PC-9 (cell line): ENCODE measurements at regions not wholly inside any gene's neighbourhood (a gene's known extent, or its start where the extent isn't known, plus 50 kb on each side); places are given as distances from the start of the nearest gene placed in this dataset.
A peak's percentile ranks its signal among the peaks of the same experiment; 100 is the strongest.

Experiments used
- BruUV-seq: library from RNA; stranded (reverse); fragments of 400-500 nt; replicated peaks from 2 replicates; lab custom pipeline; 2021; lab: Mats Ljungman, UMichigan
- CTCF ChIA-PET: fragments of 300-600 bp; sonication (Branson Sonifier 250); formaldehyde crosslinking; loops from one replicate; lab custom pipeline; 2022; ENCODE audit warnings: antibody characterized with exemption; lab: Charles Lee
- POLR2A ChIA-PET: fragments of 300-600 bp; sonication (Branson Sonifier 250); formaldehyde crosslinking; loops from one replicate; lab custom pipeline; 2022; ENCODE audit warnings: antibody characterized with exemption; ENCODE audit not compliant: unreplicated experiment; lab: Charles Lee
- DNase-seq, 2 experiments: peaks; one replicate each; pipeline versions ENCODE4 v3.0.0 to v3.0.0-alpha.2; 2015 to 2022; ENCODE audit warnings: mixed read lengths in 1 of 2
- H2AFZ ChIP-seq: fragments of 200-600 bp; sonication (generic); 2 replicates; pipeline ENCODE4 v1.8.1; 2017; ENCODE audit warnings: antibody characterized with exemption
- H3F3A ChIP-seq: fragments of 200-600 bp; sonication (generic); 2 replicates; pipeline ENCODE4 v1.8.1; 2017; ENCODE audit warnings: antibody characterized with exemption, mild to moderate bottlenecking, low read depth; ENCODE audit not compliant: insufficient read depth
- H3K27ac ChIP-seq: fragments of 200-600 bp; sonication (generic); 2 replicates; pipeline ENCODE4 v1.6.1; 2016; ENCODE audit warnings: mixed run types
- H3K27me3 ChIP-seq: fragments of 200-600 bp; sonication (generic); 2 replicates; pipeline ENCODE4 v1.6.1; 2016; ENCODE audit warnings: low read depth, mixed run types; ENCODE audit not compliant: insufficient read depth
- H3K36me3 ChIP-seq: fragments of 200-600 bp; sonication (generic); 2 replicates; pipeline ENCODE4 v1.6.1; 2016; ENCODE audit warnings: low read depth, mixed run types
- H3K4me1 ChIP-seq: fragments of 200-600 bp; sonication (generic); replicated peaks from 2 replicates; pipeline ENCODE4 v1.6.1; 2016; ENCODE audit warnings: mixed run types; ENCODE audit not compliant: insufficient read depth
- H3K4me2 ChIP-seq: fragments of 200-600 bp; sonication (generic); 2 replicates; pipeline ENCODE4 v1.6.1; 2017; ENCODE audit warnings: mixed run types
- H3K4me3 ChIP-seq: fragments of 200-600 bp; sonication (generic); 2 replicates; pipeline ENCODE4 v1.6.1; 2016; ENCODE audit warnings: mixed run types
- H3K79me2 ChIP-seq: fragments of 200-600 bp; sonication (generic); 2 replicates; pipeline ENCODE4 v1.6.1; 2017; ENCODE audit warnings: low read depth, mixed run types
- H3K9me2 ChIP-seq: fragments of 200-600 bp; sonication (generic); 2 replicates; pipeline ENCODE4 v1.8.1; 2017; ENCODE audit warnings: mild to moderate bottlenecking; ENCODE audit not compliant: insufficient read depth
- H3K9me3 ChIP-seq: fragments of 200-600 bp; sonication (generic); 2 replicates; pipeline ENCODE4 v1.8.1; 2016; ENCODE audit warnings: low read depth; ENCODE audit not compliant: insufficient read depth
- H4K20me1 ChIP-seq: fragments of 200-600 bp; sonication (generic); 2 replicates; pipeline ENCODE4 v1.8.1; 2017; ENCODE audit not compliant: insufficient read depth
- CTCF ChIP-seq: fragments of 200-600 bp; sonication (generic); conservative IDR thresholded peaks from 2 replicates; pipeline ENCODE4 v1.6.1; 2017; ENCODE audit warnings: mixed run types, antibody characterized with exemption, mild to moderate bottlenecking, moderate library complexity
- EZH2 ChIP-seq: fragments of 200-600 bp; sonication (generic); IDR thresholded peaks from 2 replicates; pipeline ENCODE4 v1.8.0; 2017; ENCODE audit warnings: antibody characterized with exemption, low read depth
- intact Hi-C: fragments of 100-400 bp; cut with micrococcal nuclease; formaldehyde crosslinking; loops from one replicate; pipeline ENCODE4 v1.10.0; 2022; ENCODE audit not compliant: unreplicated experiment

- Histone ChIP-seq H3K9me3 (no peaks in the 10 kb centered on the region), H3K4me1 (no peaks in the 10 kb centered on the region), H3F3A (no peaks in the 10 kb centered on the region), H3K27me3 (no peaks in the 10 kb centered on the region), H3K4me3 (no peak overlapping the region), H4K20me1 (no peaks in the 10 kb centered on the region), H3K79me2 (no peaks in the 10 kb centered on the region), H3K4me2 (no peak overlapping the region), H3K27ac (no peak overlapping the region), H3K9me2 (no peaks in the 10 kb centered on the region), H3K36me3 (no peaks in the 10 kb centered on the region), H2AFZ (0 out of 2 replicates have a peak overlapping the region, but pooled peaks have one; percentile 39)
- TF ChIP-seq EZH2 (no peak), CTCF (no peak)
- DNase-seq, result no peak
- CTCF ChIA-PET, result no interaction called here
- intact Hi-C loops, result no loop called here
- no TSS peak for BruUV-seq
- POLR2A ChIA-PET, result interaction anchor here (0.6 kb wide), 2 partner anchors 214 to 307 kb away, joined by 3 to 9 read pairs; no protein-coding TSS in a partner anchor
Observed at GRCh38 chr1:234918961-234919761, 209.5 kb downstream of the TOMM20 start.

GRCh38 chr1:234918181-234918841 lies 210.3 kb downstream of the TOMM20 start:
- H3F3A ChIP-seq, result no peaks in the 10 kb centered on the region
- no TSS peak for BruUV-seq
- H3K9me2 ChIP-seq, result no peaks in the 10 kb centered on the region
- H3K4me1 ChIP-seq, result no peaks in the 10 kb centered on the region
- POLR2A ChIA-PET, result no interaction called here
- CTCF ChIA-PET, result no interaction called here
- H3K79me2 ChIP-seq, result no peaks in the 10 kb centered on the region
- H4K20me1 ChIP-seq, result no peaks in the 10 kb centered on the region
- no peak overlapping the region for H3K27ac ChIP-seq
- no peaks in the 10 kb centered on the region for H3K36me3 ChIP-seq
- no peaks in the 10 kb centered on the region for H3K27me3 ChIP-seq
- H2AFZ ChIP-seq, result no peak overlapping the region
- no peak overlapping the region for H3K4me2 ChIP-seq
- intact Hi-C loops, result no loop called here
- DNase-seq, result no peak
- H3K9me3 ChIP-seq, result no peaks in the 10 kb centered on the region
- H3K4me3 ChIP-seq, result no peak overlapping the region
- no peak for TF ChIP-seq CTCF
- TF ChIP-seq EZH2, result no peak

- no peaks in the 10 kb centered on the region for H3K79me2 ChIP-seq
- H3F3A ChIP-seq, result no peaks in the 10 kb centered on the region
- H3K27ac ChIP-seq, result no peak overlapping the region
- H3K4me2 ChIP-seq, result no peak overlapping the region
- no peak overlapping the region for H2AFZ ChIP-seq
- no TSS peak for BruUV-seq
- CTCF ChIA-PET, result no interaction called here
- no peaks in the 10 kb centered on the region for H3K9me3 ChIP-seq
- no peaks in the 10 kb centered on the region for H4K20me1 ChIP-seq
- TF ChIP-seq CTCF, result no peak
- no peak for TF ChIP-seq EZH2
- H3K9me2 ChIP-seq, result no peaks in the 10 kb centered on the region
- intact Hi-C loops, result no loop called here
- POLR2A ChIA-PET, result no interaction called here
- no peak for DNase-seq
- H3K4me3 ChIP-seq, result no peak overlapping the region
- H3K36me3 ChIP-seq, result no peaks in the 10 kb centered on the region
- no peaks in the 10 kb centered on the region for H3K27me3 ChIP-seq
- H3K4me1 ChIP-seq, result no peaks in the 10 kb centered on the region
Observed at GRCh38 chr1:234917495-234918180, 211.0 kb downstream of the TOMM20 start.
